ENCODE measurements at regions not wholly inside any gene's neighbourhood (a gene's known extent, or its start where the extent isn't known, plus 50 kb on each side); places are given as distances from the start of the nearest gene placed in this dataset.

DNA sequence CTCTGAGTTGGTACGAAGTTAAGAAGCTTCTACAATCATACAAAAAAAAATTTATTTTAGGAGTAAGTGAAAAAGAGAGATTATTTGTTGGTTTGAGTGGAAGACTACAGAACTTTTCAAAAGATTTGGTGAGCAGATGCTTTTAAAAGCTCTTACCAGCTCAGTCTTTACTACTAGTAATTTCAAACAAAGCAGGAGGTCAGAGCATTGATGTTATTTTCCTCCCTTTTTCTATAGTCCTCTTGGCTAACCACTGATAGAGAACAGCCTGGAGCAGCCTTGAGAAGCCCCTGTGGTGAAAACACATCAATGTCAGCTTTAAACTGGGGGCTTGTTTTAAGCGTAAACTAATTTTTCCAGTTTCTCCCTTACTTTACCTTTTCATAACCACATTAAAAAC, 559.3 kb upstream of the CDH2 start:
- TF ChIP-seq CTCF (IDR thresholded peaks at IDR 0.05): no peak
- TF ChIP-seq EZH2 (IDR thresholded peaks at IDR 0.05): no peak
- no peak for TF ChIP-seq EZH2phosphoT487 (IDR thresholded peaks at IDR 0.05)
